ENCODE measurements at regions not wholly inside any gene's neighbourhood (a gene's known extent, or its start where the extent isn't known, plus 50 kb on each side); places are given as distances from the start of the nearest gene placed in this dataset.

- no peaks in the 10 kb centered on the region for H3K36me3 ChIP-seq
- no peak overlapping the region for H3K4me3 ChIP-seq
- no peaks in the 10 kb centered on the region for H3K27me3 ChIP-seq
- no peak for TF ChIP-seq CTCF (IDR thresholded peaks at IDR 0.05; ENCODE audit: low read depth, low read length)
- no peaks in the 10 kb centered on the region for H3K4me1 ChIP-seq (ENCODE audit: low read depth)
- no peak overlapping the region for H3K27ac ChIP-seq
- no peaks in the 10 kb centered on the region for H3K9me3 ChIP-seq (ENCODE audit: low read depth)
- no peak for DNase-seq (ENCODE audit: low read depth in 1 of 2, low spot score in 1 of 2)
Observed at GRCh38 chr20:53891306-53891894, 179.0 kb downstream of the BCAS1 start.

- H3K27ac ChIP-seq = no peak overlapping the region
- no peaks in the 10 kb centered on the region for H3K36me3 ChIP-seq
- H3K4me1 ChIP-seq (ENCODE audit: low read depth) = no peaks in the 10 kb centered on the region
- no peaks in the 10 kb centered on the region for H3K9me3 ChIP-seq (ENCODE audit: low read depth)
- DNase-seq (ENCODE audit: low read depth in 1 of 2, low spot score in 1 of 2) = no peak
- no peak for TF ChIP-seq CTCF (IDR thresholded peaks at IDR 0.05; ENCODE audit: low read depth, low read length)
- H3K4me3 ChIP-seq = no peak overlapping the region
- no peaks in the 10 kb centered on the region for H3K27me3 ChIP-seq
Observed at GRCh38 chr20:53890443-53891305, 179.7 kb downstream of the BCAS1 start.

- H3K27ac ChIP-seq = no peak overlapping the region
- no peaks in the 10 kb centered on the region for H3K9me3 ChIP-seq (ENCODE audit: low read depth)
- H3K4me1 ChIP-seq (ENCODE audit: low read depth) = no peaks in the 10 kb centered on the region
- no peak for TF ChIP-seq CTCF (IDR thresholded peaks at IDR 0.05; ENCODE audit: low read depth, low read length)
- no peak for DNase-seq (ENCODE audit: low read depth in 1 of 2, low spot score in 1 of 2)
- H3K27me3 ChIP-seq = no peaks in the 10 kb centered on the region
- H3K36me3 ChIP-seq = no peaks in the 10 kb centered on the region
- no peak overlapping the region for H3K4me3 ChIP-seq
Observed at GRCh38 chr20:53889411-53890148, 180.8 kb downstream of the BCAS1 start.

- Histone ChIP-seq H3K9me3 (ENCODE audit: low read depth) (no peaks in the 10 kb centered on the region), H3K27me3 (no peaks in the 10 kb centered on the region), H3K4me1 (ENCODE audit: low read depth) (no peaks in the 10 kb centered on the region), H3K36me3 (no peaks in the 10 kb centered on the region), H3K27ac (no peak overlapping the region), H3K4me3 (no peak overlapping the region)
- DNase-seq (ENCODE audit: low read depth in 1 of 2, low spot score in 1 of 2) = no peak
- TF ChIP-seq CTCF (IDR thresholded peaks at IDR 0.05; ENCODE audit: low read depth, low read length) = no peak
Observed at GRCh38 chr20:53888951-53889350, 181.4 kb downstream of the BCAS1 start.

GRCh38 chr20:53888510-53888909, 181.9 kb downstream of the BCAS1 start:
- Histone ChIP-seq H3K4me3 (no peak overlapping the region), H3K27me3 (no peaks in the 10 kb centered on the region), H3K27ac (no peak overlapping the region), H3K36me3 (no peaks in the 10 kb centered on the region), H3K4me1 (ENCODE audit: low read depth) (no peaks in the 10 kb centered on the region), H3K9me3 (ENCODE audit: low read depth) (no peaks in the 10 kb centered on the region)
- TF ChIP-seq CTCF (IDR thresholded peaks at IDR 0.05; ENCODE audit: low read depth, low read length) = no peak
- DNase-seq (ENCODE audit: low read depth in 1 of 2, low spot score in 1 of 2) = no peak
